NB4 (cell line): ENCODE measurements at regions not wholly inside any gene's neighbourhood (a gene's known extent, or its start where the extent isn't known, plus 50 kb on each side); places are given as distances from the start of the nearest gene placed in this dataset.

Experiments
- POLR2A ChIP-seq: IDR thresholded peaks from 2 replicates; pipeline ENCODE4 v1.6.1; 2011; ENCODE audit warnings: mild to moderate bottlenecking; ENCODE audit not compliant: insufficient read length; ENCODE audit errors: extremely low read depth
- TF ChIP-seq, protein P1 (sequence below): IDR thresholded peaks from 2 replicates; pipeline ENCODE4 v1.6.1; 2011; ENCODE audit warnings: low read depth, low read length
- TF ChIP-seq, protein P2 (sequence below): IDR thresholded peaks from one replicate; pipeline ENCODE4 v1.5.1; 2012; ENCODE audit warnings: low read depth, low read length

DNA sequence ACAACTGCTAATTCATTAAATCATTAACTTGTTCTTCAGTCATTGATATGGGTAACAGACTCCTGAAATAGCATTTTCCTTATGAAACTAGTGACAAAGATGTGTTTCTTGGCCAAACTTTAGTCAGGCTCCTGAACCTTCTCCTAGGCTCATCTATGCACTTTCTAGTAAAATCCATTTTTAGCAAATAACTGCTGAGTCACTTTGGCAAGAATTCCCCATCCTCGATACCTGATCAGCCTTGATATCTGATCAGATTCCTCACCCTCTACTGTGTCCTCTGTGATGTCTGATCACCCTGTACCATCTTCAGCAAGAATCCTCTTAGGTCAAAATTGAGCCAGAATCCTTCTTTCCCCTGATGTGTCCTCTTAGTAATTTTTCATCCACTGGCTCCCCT is 161.2 kb upstream of the TAPT1 start:
- no peak for TF ChIP-seq POLR2A
- TF ChIP-seq, protein P1, sequence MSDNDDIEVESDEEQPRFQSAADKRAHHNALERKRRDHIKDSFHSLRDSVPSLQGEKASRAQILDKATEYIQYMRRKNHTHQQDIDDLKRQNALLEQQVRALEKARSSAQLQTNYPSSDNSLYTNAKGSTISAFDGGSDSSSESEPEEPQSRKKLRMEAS: no peak
- TF ChIP-seq, protein P2, sequence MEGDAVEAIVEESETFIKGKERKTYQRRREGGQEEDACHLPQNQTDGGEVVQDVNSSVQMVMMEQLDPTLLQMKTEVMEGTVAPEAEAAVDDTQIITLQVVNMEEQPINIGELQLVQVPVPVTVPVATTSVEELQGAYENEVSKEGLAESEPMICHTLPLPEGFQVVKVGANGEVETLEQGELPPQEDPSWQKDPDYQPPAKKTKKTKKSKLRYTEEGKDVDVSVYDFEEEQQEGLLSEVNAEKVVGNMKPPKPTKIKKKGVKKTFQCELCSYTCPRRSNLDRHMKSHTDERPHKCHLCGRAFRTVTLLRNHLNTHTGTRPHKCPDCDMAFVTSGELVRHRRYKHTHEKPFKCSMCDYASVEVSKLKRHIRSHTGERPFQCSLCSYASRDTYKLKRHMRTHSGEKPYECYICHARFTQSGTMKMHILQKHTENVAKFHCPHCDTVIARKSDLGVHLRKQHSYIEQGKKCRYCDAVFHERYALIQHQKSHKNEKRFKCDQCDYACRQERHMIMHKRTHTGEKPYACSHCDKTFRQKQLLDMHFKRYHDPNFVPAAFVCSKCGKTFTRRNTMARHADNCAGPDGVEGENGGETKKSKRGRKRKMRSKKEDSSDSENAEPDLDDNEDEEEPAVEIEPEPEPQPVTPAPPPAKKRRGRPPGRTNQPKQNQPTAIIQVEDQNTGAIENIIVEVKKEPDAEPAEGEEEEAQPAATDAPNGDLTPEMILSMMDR: no peak
